ENCODE measurements at regions not wholly inside any gene's neighbourhood (a gene's known extent, or its start where the extent isn't known, plus 50 kb on each side); places are given as distances from the start of the nearest gene placed in this dataset.

DNA sequence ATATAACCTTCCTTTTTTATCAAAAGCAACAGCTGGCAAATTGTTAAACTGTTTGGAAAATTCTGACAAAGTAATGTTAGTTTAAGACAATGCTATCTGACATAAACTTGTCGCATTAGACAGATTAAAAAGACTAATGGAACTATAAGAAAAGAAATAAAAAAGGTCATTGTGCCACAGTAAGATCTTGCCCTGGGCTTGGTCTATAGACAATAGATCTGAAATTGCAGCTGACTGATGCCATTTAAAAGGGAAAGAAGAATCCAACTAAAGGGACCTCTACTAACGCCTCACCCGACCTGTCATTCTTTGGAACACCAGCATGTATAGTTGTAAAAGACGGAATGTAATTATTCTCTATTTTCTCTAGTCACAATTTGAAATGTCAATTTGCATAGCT lies 644.4 kb upstream of the GRAMD2B start:
- SMC1A ChIA-PET (ENCODE audit: uncharacterized antibody, unreplicated experiment): no interaction called here
- Histone ChIP-seq H3K4me2 (ENCODE audit: control insufficient read depth, insufficient read depth) (no peak overlapping the region), H2AFZ (ENCODE audit: control insufficient read depth, low read depth, low read length) (no peak overlapping the region), H3K9ac (ENCODE audit: control insufficient read depth, insufficient read depth, low read length) (no peak overlapping the region), H3K4me3 (no peak overlapping the region), H4K20me1 (ENCODE audit: control insufficient read depth, insufficient read depth) (no peaks in the 10 kb centered on the region), H3K27ac (ENCODE audit: control insufficient read depth, insufficient read depth) (no peak overlapping the region), H3K36me3 (ENCODE audit: control insufficient read depth in 2 of 2, insufficient read depth in 2 of 2, low read length in 1 of 2) (no peaks in the 10 kb centered on the region), H3K79me2 (ENCODE audit: control insufficient read depth, insufficient read depth, low read length) (no peaks in the 10 kb centered on the region), H3K9me3 (replicated peaks; ENCODE audit: control insufficient read depth, insufficient read depth, low read length) (no peaks in the 10 kb centered on the region), H3K27me3 (replicated peaks in 1 of 2; ENCODE audit: control insufficient read depth in 2 of 2, insufficient read depth in 2 of 2, low read length in 1 of 2) (no peaks in the 10 kb centered on the region), H3K4me1 (ENCODE audit: control insufficient read depth, insufficient read depth, low read length) (no peaks in the 10 kb centered on the region)
- FAIRE-seq (no peak), ATAC-seq (no peak), DNase-seq (ENCODE audit: low read depth, low spot score) (no peak)
- TF ChIP-seq PAX5 (IDR thresholded peaks at IDR 0.05; ENCODE audit: borderline replicate concordance, low read depth, low read length): no peak
- TF ChIP-seq SRF (IDR thresholded peaks at IDR 0.05; ENCODE audit: low read depth in 2 of 2, low read length in 2 of 2): no peak
- no peak for TF ChIP-seq FOXM1 (IDR thresholded peaks at IDR 0.05; ENCODE audit: low read depth, low read length)
- TF ChIP-seq CHD1 (IDR thresholded peaks at IDR 0.05; ENCODE audit: low read depth, low read length): no peak
- TF ChIP-seq SMARCA5 (IDR thresholded peaks at IDR 0.05): no peak
- TF ChIP-seq SMAD5 (IDR thresholded peaks at IDR 0.05; ENCODE audit: low read depth): no peak
- no peak for TF ChIP-seq RCOR1 (conservative IDR thresholded peaks at IDR 0.05; ENCODE audit: low read depth, low read length)
- TF ChIP-seq POU2F2 (IDR thresholded peaks at IDR 0.05; ENCODE audit: borderline replicate concordance, low read depth, low read length): no peak
- TF ChIP-seq CHD4 (IDR thresholded peaks at IDR 0.05): no peak
- no peak for TF ChIP-seq TBL1XR1 (IDR thresholded peaks at IDR 0.05; ENCODE audit: low read depth, low read length)
- TF ChIP-seq MTA3 (IDR thresholded peaks at IDR 0.05; ENCODE audit: borderline replicate concordance, low read length): no peak
- no peak for TF ChIP-seq ZNF217 (IDR thresholded peaks at IDR 0.05)
- CTCF ChIA-PET: no interaction called here
- POLR2A ChIA-PET: no interaction called here
- RAD21 ChIA-PET (ENCODE audit: unreplicated experiment): no interaction called here
- BruUV-seq (replicated peaks): no TSS peak
- intact Hi-C loops (cut with micrococcal nuclease; ENCODE audit: unreplicated experiment) (no loop called here), in situ Hi-C loops (cut with MboI) (no loop called here)
- 20% methylated on average over 4 of the region's 4 CpGs for WGBS (ENCODE audit: insufficient coverage, insufficient replicate concordance, low lambda C conversion rate, missing lambda C conversion rate)

DNA sequence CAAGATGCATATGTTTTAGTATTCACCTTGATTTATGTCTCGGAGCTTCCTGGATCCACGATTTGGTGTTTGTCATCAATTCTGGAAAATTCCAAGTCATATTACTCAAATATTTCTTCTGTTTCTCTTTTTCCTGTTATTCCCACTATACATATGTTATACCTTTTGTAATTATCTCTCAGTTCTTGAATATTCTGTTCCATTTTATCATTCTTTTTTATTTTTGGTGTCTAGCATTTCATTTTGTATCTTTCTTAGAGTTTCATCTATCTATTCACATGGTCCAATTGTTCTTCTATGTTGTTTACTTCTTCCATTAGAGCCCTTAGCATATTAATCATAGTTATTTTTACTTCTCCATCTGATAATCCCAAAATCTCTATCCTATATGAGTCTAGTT lies 637.8 kb upstream of the GRAMD2B start:
- H3K79me2 ChIP-seq (ENCODE audit: control insufficient read depth, insufficient read depth, low read length): no peaks in the 10 kb centered on the region
- DNase-seq (ENCODE audit: low read depth, low spot score) (no peak), ATAC-seq (no peak), FAIRE-seq (no peak)
- H3K9me3 ChIP-seq (replicated peaks; ENCODE audit: control insufficient read depth, insufficient read depth, low read length): no peaks in the 10 kb centered on the region
- in situ Hi-C loops (cut with MboI) (no loop called here), intact Hi-C loops (cut with micrococcal nuclease; ENCODE audit: unreplicated experiment) (no loop called here)
- no TSS peak for BruUV-seq (replicated peaks)
- SMC1A ChIA-PET (ENCODE audit: uncharacterized antibody, unreplicated experiment): no interaction called here
- H3K4me3 ChIP-seq: no peak overlapping the region
- H3K4me2 ChIP-seq (ENCODE audit: control insufficient read depth, insufficient read depth): no peak overlapping the region
- RAD21 ChIA-PET (ENCODE audit: unreplicated experiment): no interaction called here
- POLR2A ChIA-PET: no interaction called here
- no peak overlapping the region for H3K27ac ChIP-seq (ENCODE audit: control insufficient read depth, insufficient read depth)
- H4K20me1 ChIP-seq (ENCODE audit: control insufficient read depth, insufficient read depth): no peaks in the 10 kb centered on the region
- no peaks in the 10 kb centered on the region for H3K4me1 ChIP-seq (ENCODE audit: control insufficient read depth, insufficient read depth, low read length)
- H3K9ac ChIP-seq (ENCODE audit: control insufficient read depth, insufficient read depth, low read length): no peak overlapping the region
- H3K36me3 ChIP-seq (ENCODE audit: control insufficient read depth in 2 of 2, insufficient read depth in 2 of 2, low read length in 1 of 2): no peaks in the 10 kb centered on the region
- CTCF ChIA-PET: no interaction called here
- no peak overlapping the region for H2AFZ ChIP-seq (ENCODE audit: control insufficient read depth, low read depth, low read length)
- H3K27me3 ChIP-seq (replicated peaks in 1 of 2; ENCODE audit: control insufficient read depth in 2 of 2, insufficient read depth in 2 of 2, low read length in 1 of 2): no peaks in the 10 kb centered on the region
- 16% methylated on average over 2 of the region's 2 CpGs for WGBS (ENCODE audit: insufficient coverage, insufficient replicate concordance, low lambda C conversion rate, missing lambda C conversion rate)
- no peak for TF ChIP-seq NRF1 (conservative IDR thresholded peaks at IDR 0.05; ENCODE audit: low read depth, low read length)
- no peak for TF ChIP-seq POLR2AphosphoS2 (IDR thresholded peaks at IDR 0.05; ENCODE audit: low read depth, low read length)
- TF ChIP-seq, protein P1, sequence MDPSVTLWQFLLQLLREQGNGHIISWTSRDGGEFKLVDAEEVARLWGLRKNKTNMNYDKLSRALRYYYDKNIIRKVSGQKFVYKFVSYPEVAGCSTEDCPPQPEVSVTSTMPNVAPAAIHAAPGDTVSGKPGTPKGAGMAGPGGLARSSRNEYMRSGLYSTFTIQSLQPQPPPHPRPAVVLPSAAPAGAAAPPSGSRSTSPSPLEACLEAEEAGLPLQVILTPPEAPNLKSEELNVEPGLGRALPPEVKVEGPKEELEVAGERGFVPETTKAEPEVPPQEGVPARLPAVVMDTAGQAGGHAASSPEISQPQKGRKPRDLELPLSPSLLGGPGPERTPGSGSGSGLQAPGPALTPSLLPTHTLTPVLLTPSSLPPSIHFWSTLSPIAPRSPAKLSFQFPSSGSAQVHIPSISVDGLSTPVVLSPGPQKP (IDR thresholded peaks at IDR 0.05; ENCODE audit: low read depth, low read length): no peak
- TF ChIP-seq, protein P2, sequence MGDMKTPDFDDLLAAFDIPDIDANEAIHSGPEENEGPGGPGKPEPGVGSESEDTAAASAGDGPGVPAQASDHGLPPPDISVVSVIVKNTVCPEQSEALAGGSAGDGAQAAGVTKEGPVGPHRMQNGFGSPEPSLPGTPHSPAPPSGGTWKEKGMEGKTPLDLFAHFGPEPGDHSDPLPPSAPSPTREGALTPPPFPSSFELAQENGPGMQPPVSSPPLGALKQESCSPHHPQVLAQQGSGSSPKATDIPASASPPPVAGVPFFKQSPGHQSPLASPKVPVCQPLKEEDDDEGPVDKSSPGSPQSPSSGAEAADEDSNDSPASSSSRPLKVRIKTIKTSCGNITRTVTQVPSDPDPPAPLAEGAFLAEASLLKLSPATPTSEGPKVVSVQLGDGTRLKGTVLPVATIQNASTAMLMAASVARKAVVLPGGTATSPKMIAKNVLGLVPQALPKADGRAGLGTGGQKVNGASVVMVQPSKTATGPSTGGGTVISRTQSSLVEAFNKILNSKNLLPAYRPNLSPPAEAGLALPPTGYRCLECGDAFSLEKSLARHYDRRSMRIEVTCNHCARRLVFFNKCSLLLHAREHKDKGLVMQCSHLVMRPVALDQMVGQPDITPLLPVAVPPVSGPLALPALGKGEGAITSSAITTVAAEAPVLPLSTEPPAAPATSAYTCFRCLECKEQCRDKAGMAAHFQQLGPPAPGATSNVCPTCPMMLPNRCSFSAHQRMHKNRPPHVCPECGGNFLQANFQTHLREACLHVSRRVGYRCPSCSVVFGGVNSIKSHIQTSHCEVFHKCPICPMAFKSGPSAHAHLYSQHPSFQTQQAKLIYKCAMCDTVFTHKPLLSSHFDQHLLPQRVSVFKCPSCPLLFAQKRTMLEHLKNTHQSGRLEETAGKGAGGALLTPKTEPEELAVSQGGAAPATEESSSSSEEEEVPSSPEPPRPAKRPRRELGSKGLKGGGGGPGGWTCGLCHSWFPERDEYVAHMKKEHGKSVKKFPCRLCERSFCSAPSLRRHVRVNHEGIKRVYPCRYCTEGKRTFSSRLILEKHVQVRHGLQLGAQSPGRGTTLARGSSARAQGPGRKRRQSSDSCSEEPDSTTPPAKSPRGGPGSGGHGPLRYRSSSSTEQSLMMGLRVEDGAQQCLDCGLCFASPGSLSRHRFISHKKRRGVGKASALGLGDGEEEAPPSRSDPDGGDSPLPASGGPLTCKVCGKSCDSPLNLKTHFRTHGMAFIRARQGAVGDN (IDR thresholded peaks at IDR 0.05): no peak
- TF ChIP-seq TCF7 (IDR thresholded peaks at IDR 0.05; ENCODE audit: borderline replicate concordance): no peak
- no peak for TF ChIP-seq NR2F1 (conservative IDR thresholded peaks at IDR 0.05)

All from GM12878 (cell line).